BJ (cell line): ENCODE measurements at regions not wholly inside any gene's neighbourhood (a gene's known extent, or its start where the extent isn't known, plus 50 kb on each side); places are given as distances from the start of the nearest gene placed in this dataset.

Experiments used
- CTCF ChIA-PET: fragments of 350-600 bp; formaldehyde crosslinking; extraction: SDS; loops from one replicate; lab custom pipeline; 2021; ENCODE audit warnings: antibody characterized with exemption, inconsistent platforms; lab: Yijun Ruan, JAX
- POLR2A ChIA-PET: fragments of 300-600 bp; sonication (Branson Sonifier 250); formaldehyde crosslinking; extraction: SDS; loops from one replicate; lab custom pipeline; 2021; ENCODE audit warnings: antibody characterized with exemption; lab: Charles Lee
- DNase-seq: peaks from one replicate; pipeline ENCODE4 v3.0.0-alpha.2; 2011; ENCODE audit warnings: low read depth
- H3K27me3 ChIP-seq: 2 replicates; pipeline ENCODE4 v1.6.0; 2011; ENCODE audit warnings: low read length; ENCODE audit not compliant: control insufficient read depth, insufficient read depth
- H3K36me3 ChIP-seq: 2 replicates; pipeline ENCODE4 v1.5.1; 2011; ENCODE audit warnings: low read length; ENCODE audit not compliant: control insufficient read depth, insufficient read depth
- H3K4me3 ChIP-seq: 2 replicates; pipeline ENCODE4 v1.5.1; 2011; ENCODE audit warnings: low read depth, mild to moderate bottlenecking, control low read depth, low read length
- CTCF ChIP-seq: IDR thresholded peaks from 2 replicates; pipeline ENCODE4 v1.5.1; 2011; ENCODE audit warnings: low read depth, mild to moderate bottlenecking, control low read depth, inconsistent platforms, low read length, moderate library complexity; ENCODE audit not compliant: insufficient read depth

GRCh38 chr4:173855015-173855414 lies 325.0 kb upstream of the HAND2 start:
- Histone ChIP-seq H3K36me3 (no peaks in the 10 kb centered on the region), H3K27me3 (no peaks in the 10 kb centered on the region), H3K4me3 (no peak overlapping the region)
- TF ChIP-seq CTCF, result no peak
- DNase-seq, result no peak
- ChIA-PET CTCF (no interaction called here), POLR2A (no interaction called here)

GRCh38 chr4:173852775-173853174 lies 322.7 kb upstream of the HAND2 start:
- ChIA-PET POLR2A (no interaction called here), CTCF (no interaction called here)
- no peak for DNase-seq
- no peak overlapping the region for H3K4me3 ChIP-seq
- no peaks in the 10 kb centered on the region for H3K36me3 ChIP-seq
- no peaks in the 10 kb centered on the region for H3K27me3 ChIP-seq
- no peak for TF ChIP-seq CTCF

GRCh38 chr4:173845580-173845979 lies 315.6 kb upstream of the HAND2 start:
- Histone ChIP-seq H3K36me3 (no peaks in the 10 kb centered on the region), H3K27me3 (no peaks in the 10 kb centered on the region), H3K4me3 (no peak overlapping the region)
- ChIA-PET CTCF (no interaction called here), POLR2A (no interaction called here)
- TF ChIP-seq CTCF, result no peak
- DNase-seq, result no peak

- POLR2A ChIA-PET, result no interaction called here
- no peak for DNase-seq
- no peak overlapping the region for H3K4me3 ChIP-seq
- TF ChIP-seq CTCF, result no peak
- CTCF ChIA-PET, result interaction anchor here (1.3 kb wide), 1 partner anchor 12 kb away, joined by 4 read pairs; no protein-coding TSS in a partner anchor
- no peaks in the 10 kb centered on the region for H3K36me3 ChIP-seq
- no peaks in the 10 kb centered on the region for H3K27me3 ChIP-seq
Observed at GRCh38 chr4:173839865-173840264, 309.8 kb upstream of the HAND2 start.

- H3K36me3 ChIP-seq, result no peaks in the 10 kb centered on the region
- POLR2A ChIA-PET, result no interaction called here
- no peak overlapping the region for H3K4me3 ChIP-seq
- no peak for TF ChIP-seq CTCF
- no peak for DNase-seq
- no peaks in the 10 kb centered on the region for H3K27me3 ChIP-seq
- CTCF ChIA-PET, result no interaction called here
Observed at GRCh38 chr4:173837517-173837916, 307.5 kb upstream of the HAND2 start.
